K562 (cell line): ENCODE measurements at regions not wholly inside any gene's neighbourhood (a gene's known extent, or its start where the extent isn't known, plus 50 kb on each side); places are given as distances from the start of the nearest gene placed in this dataset.

ENCODE experiments used
- ATAC-seq: fragments of 200-7000 bp; cut with Tn5 transposase; 3 replicates; pipeline ENCODE4 v1.9.1; 2020; ENCODE audit warnings: moderate library complexity
- BruUV-seq: library from RNA; stranded (reverse); fragments of 400-500 nt; replicated peaks from 2 replicates; lab custom pipeline; 2021; lab: Mats Ljungman, UMichigan
- CTCF ChIA-PET: fragments of 300-600 bp; formaldehyde crosslinking; extraction: SDS; loops from one replicate; lab custom pipeline; 2021; ENCODE audit warnings: low intra/inter-chr PET ratio; lab: Yijun Ruan, JAX
- POLR2A ChIA-PET: fragments of 300-600, 350-650 bp; sonication (Branson Sonifier 250); formaldehyde crosslinking; extraction: SDS; loops from one replicate; lab custom pipeline; 2021; ENCODE audit warnings: antibody characterized with exemption, inconsistent platforms; lab: Yijun Ruan, JAX
- DNase-seq, 4 experiments: peaks; one replicate each; pipeline versions ENCODE4 v3.0.0 to v3.0.0-alpha.2; 2011 to 2018; ENCODE audit warnings: low spot score in 3 of 4, mixed read lengths in 3 of 4; ENCODE audit errors: extremely low read depth in 1 of 4
- FAIRE-seq: peaks from 2 replicates; lab custom pipeline; 2011; peaks lifted over from hg19 to GRCh38; lab: Jason Lieb, UNC
- H2AFZ ChIP-seq: 2 replicates; pipeline ENCODE4 v1.6.0; 2011; ENCODE audit warnings: low read depth, low read length, control low read depth, inconsistent platforms
- H3K27ac ChIP-seq: fragments of 200-600 bp; 3 replicates; pipeline ENCODE4 v1.8.0; 2011; ENCODE audit warnings: low read depth, mild to moderate bottlenecking, control low read depth, inconsistent platforms, low read length, moderate library complexity, mixed read lengths; ENCODE audit errors: extremely low read depth
- H3K27me3 ChIP-seq, 2 experiments: fragments of 300-600 bp in 1 of 2; 2 replicates in 1 of 2; 3 replicates in 1 of 2; pipeline versions ENCODE4 v1.6.0 to v1.8.0; 2011; ENCODE audit warnings: inconsistent platforms in 2 of 2, low read length in 2 of 2, mild to moderate bottlenecking in 1 of 2, mixed read lengths in 1 of 2, moderate library complexity in 1 of 2; ENCODE audit not compliant: control insufficient read depth in 2 of 2, insufficient read depth in 2 of 2
- H3K36me3 ChIP-seq: fragments of 300-600 bp; 3 replicates; pipeline ENCODE4 v1.8.0; 2011; ENCODE audit warnings: mild to moderate bottlenecking, low read length, inconsistent platforms; ENCODE audit not compliant: control insufficient read depth, insufficient read depth
- H3K4me1 ChIP-seq, 2 experiments: fragments of 200-600 bp in 1 of 2; replicated peaks in 1 of 2; 2 replicates in 1 of 2; 3 replicates in 1 of 2; pipeline versions ENCODE4 v1.5.1 to v1.8.0; 2011; ENCODE audit warnings: inconsistent platforms in 2 of 2, low read length in 2 of 2, mild to moderate bottlenecking in 1 of 2, mixed read lengths in 1 of 2, moderate library complexity in 1 of 2; ENCODE audit not compliant: control insufficient read depth in 2 of 2, insufficient read depth in 2 of 2
- H3K4me2 ChIP-seq: 2 replicates; pipeline ENCODE4 v1.6.1; 2011; ENCODE audit warnings: low read length, control low read depth, inconsistent platforms, mixed read lengths; ENCODE audit not compliant: insufficient read depth
- H3K4me3 ChIP-seq: fragments of 200-600 bp; sonication (generic), shearing (Covaris generic); 2 replicates; pipeline ENCODE4 v1.5.1; 2016; ENCODE audit warnings: control low read depth, inconsistent platforms
- H3K79me2 ChIP-seq: fragments of 200-600 bp; 3 replicates; pipeline ENCODE4 v1.8.0; 2011; ENCODE audit warnings: low read length, inconsistent platforms; ENCODE audit not compliant: control insufficient read depth, insufficient read depth
- H3K9ac ChIP-seq, 2 experiments: 2 replicates each; pipeline versions ENCODE4 v1.6.0 to v1.6.1; 2011; ENCODE audit warnings: low read depth in 2 of 2, low read length in 2 of 2, control low read depth in 1 of 2, inconsistent platforms in 1 of 2, mild to moderate bottlenecking in 1 of 2, mixed read lengths in 1 of 2; ENCODE audit not compliant: insufficient read depth in 1 of 2
- H3K9me1 ChIP-seq: one replicate; pipeline ENCODE4 v1.6.0; 2011; ENCODE audit warnings: inconsistent platforms, mild to moderate bottlenecking, low read length, moderate library complexity; ENCODE audit not compliant: control insufficient read depth, insufficient read depth
- H3K9me3 ChIP-seq: replicated peaks from 2 replicates; pipeline ENCODE4 v1.5.1; 2011; ENCODE audit warnings: low read depth, low read length, inconsistent platforms; ENCODE audit not compliant: control insufficient read depth, insufficient read depth
- H4K20me1 ChIP-seq: replicated peaks from 2 replicates; pipeline ENCODE4 v1.6.1; 2011; ENCODE audit warnings: low read length, inconsistent platforms, mixed read lengths; ENCODE audit not compliant: control insufficient read depth, insufficient read depth
- GATAD2A ChIP-seq: fragments of 450-650 bp; IDR thresholded peaks from 2 replicates; pipeline ENCODE4 v1.6.1; 2017
- MCM5 ChIP-seq: fragments of 450-650 bp; IDR thresholded peaks from 2 replicates; pipeline ENCODE4 v1.6.1; 2016; ENCODE audit warnings: low read depth
- SRF ChIP-seq, 2 experiments: fragments of 250-450, 450-650 bp in 1 of 2; sonication (Bioruptor Pico) in 1 of 2; sonication (generic) in 1 of 2; formaldehyde crosslinking; IDR thresholded peaks; 2 replicates each; pipeline versions ENCODE4 v1.5.0 to v1.5.1; 2020 to 2022; ENCODE audit warnings: mild to moderate bottlenecking in 1 of 2, missing genetic modification reagents in 1 of 2
- ZNF561 ChIP-seq: fragments of 450-650 bp; formaldehyde crosslinking; conservative IDR thresholded peaks from 2 replicates; pipeline ENCODE4 v1.4.0; 2020; ENCODE audit warnings: mild to moderate bottlenecking, moderate library complexity
- WGBS: fragments of 100-300 bp; shearing (Covaris generic); methylation state at CpG from one replicate; pipeline ENCODE4 v1.1.6; 2016; ENCODE audit warnings: low coverage, mixed read lengths; ENCODE audit not compliant: insufficient coverage; ENCODE audit errors: missing lambda C conversion rate; 5-methylcytosine and 5-hydroxymethylcytosine counted together
- in situ Hi-C: fragments of 300-500 bp; cut with MboI; formaldehyde crosslinking; loops from 4 replicates; pipeline ENCODE4 v1.15.0; 2018; ENCODE audit warnings: inconsistent platforms, mixed read lengths
- intact Hi-C: fragments of 100-400 bp; cut with micrococcal nuclease; formaldehyde crosslinking; loops from 2 replicates; pipeline ENCODE4 v1.14.2; 2022

DNA sequence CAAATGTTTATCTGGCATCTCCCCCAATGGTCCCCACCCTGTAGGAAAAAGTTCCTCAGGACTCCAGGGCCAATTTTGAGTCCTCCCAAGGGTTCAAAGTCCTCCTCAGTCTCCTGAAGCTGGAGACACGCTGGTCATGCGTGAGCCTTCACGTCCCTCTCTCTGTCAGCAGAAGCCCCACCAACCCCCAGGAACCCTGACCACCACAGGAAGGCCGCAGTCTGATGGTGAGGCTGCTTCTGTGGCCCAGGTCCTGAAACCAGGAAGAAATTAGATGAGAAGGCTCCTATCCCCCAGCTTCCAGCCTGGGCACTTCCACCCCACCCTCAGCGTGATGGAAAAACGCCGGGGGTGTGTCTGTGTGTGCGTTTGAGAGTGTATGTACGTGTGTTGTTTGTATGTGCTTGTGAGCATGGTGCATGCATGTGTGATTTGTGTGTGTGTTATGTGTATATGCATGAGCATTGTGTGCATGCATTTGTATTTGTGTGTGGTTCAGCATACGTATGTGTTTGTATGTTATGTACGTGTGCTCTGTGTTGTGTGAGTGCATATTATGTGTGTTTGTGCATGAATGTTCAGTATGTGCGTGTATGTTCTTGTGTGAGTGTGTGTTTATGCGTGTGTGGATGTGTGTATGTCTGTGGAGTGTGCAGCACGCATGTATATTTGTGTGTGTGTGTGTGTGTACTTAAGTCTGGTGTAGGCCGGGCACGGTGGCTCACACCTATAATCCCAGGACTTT lies 92.5 kb downstream of the SIK1 start:
- Histone ChIP-seq H3K27me3 (peaks cover 49 to 61% of the 10 kb centered on the region in 2 experiments), H3K79me2 (no peaks in the 10 kb centered on the region), H3K27ac (no peak overlapping the region), H3K9me1 (no peaks in the 10 kb centered on the region), H3K9ac (no peak overlapping the region), H4K20me1 (peaks cover 2% of the 10 kb centered on the region; the same call in 1 of the 2 replicates), H3K4me3 (no peak overlapping the region), H3K9me3 (no peaks in the 10 kb centered on the region; the same call in 1 of the 2 replicates), H3K4me1 (peaks cover 0 to 7% of the 10 kb centered on the region in 2 experiments; a peak in 1 of 5 replicates), H3K36me3 (no peaks in the 10 kb centered on the region), H3K4me2 (no peak overlapping the region), H2AFZ (no peak overlapping the region)
- FAIRE-seq = no peak
- WGBS = 6% methylated on average over 16 of the region's 16 CpGs
- intact Hi-C loops = no loop called here
- in situ Hi-C loops = no loop called here
- no TSS peak for BruUV-seq
- TF ChIP-seq ZNF561 (CRISPR knock-in tag) (no peak), GATAD2A (no peak), MCM5 (no peak), SRF (CRISPR knock-in tag; IDR thresholded peaks at IDR 0.05) (no peak)
- TF ChIP-seq, all 486 proteins: peak for 0
- ChIA-PET CTCF (no interaction called here), POLR2A (no interaction called here)
- DNase-seq = no peak
- no peak for ATAC-seq
